Keratinocyte (primary cell): ENCODE measurements at regions not wholly inside any gene's neighbourhood (a gene's known extent, or its start where the extent isn't known, plus 50 kb on each side); places are given as distances from the start of the nearest gene placed in this dataset.

Source experiments
- DNase-seq: peaks from one replicate; pipeline ENCODE4 v3.0.0-alpha.2; 2011; ENCODE audit warnings: low read depth, missing footprints, low spot score
- FAIRE-seq: peaks from 2 replicates; lab custom pipeline; 2011; peaks lifted over from hg19 to GRCh38; lab: Jason Lieb, UNC
- H2AFZ ChIP-seq: 2 replicates; pipeline ENCODE4 v1.6.0; 2012; ENCODE audit warnings: low read length, control low read depth, inconsistent platforms; ENCODE audit not compliant: control insufficient read depth
- H3K27ac ChIP-seq: 2 replicates; pipeline ENCODE4 v1.5.1; 2011; ENCODE audit warnings: low read length; ENCODE audit not compliant: control insufficient read depth, insufficient read depth
- H3K27me3 ChIP-seq: 3 replicates; pipeline ENCODE4 v1.6.0; 2011; ENCODE audit warnings: low read length; ENCODE audit not compliant: control insufficient read depth, insufficient read depth; ENCODE audit errors: extremely low read depth
- H3K36me3 ChIP-seq, 2 experiments: 2 replicates in 1 of 2; 3 replicates in 1 of 2; pipeline ENCODE4 v1.5.1; 2011; ENCODE audit warnings: low read length in 2 of 2, mild to moderate bottlenecking in 1 of 2; ENCODE audit not compliant: control insufficient read depth in 2 of 2, insufficient read depth in 2 of 2; ENCODE audit errors: extremely low read depth in 1 of 2
- H3K4me1 ChIP-seq: 3 replicates; pipeline ENCODE4 v1.5.1; 2011; ENCODE audit warnings: low read length; ENCODE audit not compliant: control insufficient read depth, insufficient read depth; ENCODE audit errors: extremely low read depth
- H3K4me2 ChIP-seq: 3 replicates; pipeline ENCODE4 v1.6.0; 2011; ENCODE audit warnings: low read depth, low read length; ENCODE audit not compliant: control insufficient read depth, insufficient read depth; ENCODE audit errors: extremely low read depth
- H3K4me3 ChIP-seq, 3 experiments: fragments of 200-600 bp in 1 of 3; sonication (generic) in 1 of 3; 2 replicates in 2 of 3; 3 replicates in 1 of 3; pipeline ENCODE4 v1.5.1; 2011 to 2016; ENCODE audit warnings: low read length in 3 of 3, mild to moderate bottlenecking in 3 of 3, control low read depth in 2 of 3, inconsistent platforms in 1 of 3, low read depth in 1 of 3, mixed read lengths in 1 of 3, mixed run types in 1 of 3, moderate library complexity in 1 of 3; ENCODE audit not compliant: control insufficient read depth in 2 of 3, insufficient read depth in 2 of 3; ENCODE audit errors: extremely low read depth in 1 of 3
- H3K79me2 ChIP-seq: 2 replicates; pipeline ENCODE4 v1.6.0; 2012; ENCODE audit warnings: low read length; ENCODE audit not compliant: control insufficient read depth, insufficient read depth
- H3K9ac ChIP-seq: 3 replicates; pipeline ENCODE4 v1.6.0; 2011; ENCODE audit warnings: low read length; ENCODE audit not compliant: control insufficient read depth, insufficient read depth; ENCODE audit errors: extremely low read depth
- H3K9me1 ChIP-seq: 3 replicates; pipeline ENCODE4 v1.6.0; 2011; ENCODE audit warnings: low read length; ENCODE audit not compliant: control insufficient read depth, insufficient read depth; ENCODE audit errors: extremely low read depth
- H3K9me3 ChIP-seq: 2 replicates; pipeline ENCODE4 v1.5.1; 2012; ENCODE audit warnings: low read depth, low read length; ENCODE audit not compliant: control insufficient read depth
- H4K20me1 ChIP-seq: 3 replicates; pipeline ENCODE4 v1.6.0; 2011; ENCODE audit warnings: low read length; ENCODE audit not compliant: control insufficient read depth, insufficient read depth; ENCODE audit errors: extremely low read depth
- CTCF ChIP-seq, 3 experiments: IDR thresholded peaks in 1 of 3; conservative IDR thresholded peaks in 1 of 3; optimal IDR thresholded peaks in 1 of 3; 2 replicates in 2 of 3; 3 replicates in 1 of 3; pipeline versions ENCODE3 to v1.5.1; 2011; ENCODE audit warnings: low read length in 3 of 3, mild to moderate bottlenecking in 3 of 3, moderate library complexity in 2 of 3, control low read depth in 1 of 3, inconsistent platforms in 1 of 3; ENCODE audit not compliant: insufficient read depth in 2 of 3; ENCODE audit errors: extremely low read depth in 1 of 3
- EZH2 ChIP-seq: IDR thresholded peaks from one replicate; pipeline ENCODE4 v1.6.1; 2012; ENCODE audit warnings: inconsistent platforms, mild to moderate bottlenecking, low read length, moderate library complexity
- dilution Hi-C: fragments of 300-500 bp; cut with MboI; formaldehyde crosslinking; loops from one replicate; pipeline ENCODE4 v1.7.0; 2020; ENCODE audit warnings: low sequenced_read_pairs; ENCODE audit not compliant: extremely low pct_ligation_motif_present

GRCh38 chr2:59713577-59713976, 839.9 kb downstream of the BCL11A start:
- Histone ChIP-seq H3K4me2 (no peak overlapping the region), H4K20me1 (no peaks in the 10 kb centered on the region), H3K79me2 (no peaks in the 10 kb centered on the region), H3K36me3 (no peaks in the 10 kb centered on the region), H2AFZ (no peak overlapping the region), H3K27me3 (no peaks in the 10 kb centered on the region), H3K9me1 (no peaks in the 10 kb centered on the region), H3K27ac (no peak overlapping the region), H3K9ac (no peak overlapping the region), H3K9me3 (no peaks in the 10 kb centered on the region), H3K4me1 (no peaks in the 10 kb centered on the region), H3K4me3 (no peak overlapping the region)
- dilution Hi-C loops, result no loop called here
- DNase-seq (no peak), FAIRE-seq (no peak)
- no peak for TF ChIP-seq EZH2
- no peak for TF ChIP-seq CTCF (optimal IDR thresholded peaks at IDR 0.05 in 1 of 3, IDR thresholded peaks at IDR 0.05 in 1 of 3, conservative IDR thresholded peaks at IDR 0.05 in 1 of 3; ENCODE audit: extremely low read depth in 1 of 3, insufficient read depth in 2 of 3, low read length in 3 of 3)

- Histone ChIP-seq H3K9me3 (no peaks in the 10 kb centered on the region), H3K9me1 (no peaks in the 10 kb centered on the region), H3K4me2 (no peak overlapping the region), H4K20me1 (no peaks in the 10 kb centered on the region), H3K36me3 (no peaks in the 10 kb centered on the region), H3K27ac (no peak overlapping the region), H2AFZ (no peak overlapping the region), H3K27me3 (no peaks in the 10 kb centered on the region), H3K4me1 (peaks cover 5% of the 10 kb centered on the region), H3K79me2 (no peaks in the 10 kb centered on the region), H3K9ac (no peak overlapping the region), H3K4me3 (no peak overlapping the region)
- DNase-seq (no peak), FAIRE-seq (no peak)
- TF ChIP-seq EZH2 (no peak), CTCF (optimal IDR thresholded peaks at IDR 0.05 in 1 of 3, IDR thresholded peaks at IDR 0.05 in 1 of 3, conservative IDR thresholded peaks at IDR 0.05 in 1 of 3; ENCODE audit: extremely low read depth in 1 of 3, insufficient read depth in 2 of 3, low read length in 3 of 3) (no peak)
- dilution Hi-C loops, result no loop called here
Measured at GRCh38 chr2:59711121-59711520, 842.3 kb downstream of the BCL11A start.
